HG02943 (cell line): ENCODE measurements at regions not wholly inside any gene's neighbourhood (a gene's known extent, or its start where the extent isn't known, plus 50 kb on each side); places are given as distances from the start of the nearest gene placed in this dataset.
"Not testable (repeated sequence)": the region's sequence is repeated elsewhere in the genome, so short reads cannot be mapped to it uniquely, and the experiment has no call there.

Experiments used
- ATAC-seq: cut with Tn5 transposase; IDR thresholded peaks from one replicate; pipeline ENCODE4 v1.9.1; 2021; ENCODE audit warnings: mild to moderate bottlenecking, low read depth, moderate library complexity; ENCODE audit not compliant: unreplicated experiment

DNA sequence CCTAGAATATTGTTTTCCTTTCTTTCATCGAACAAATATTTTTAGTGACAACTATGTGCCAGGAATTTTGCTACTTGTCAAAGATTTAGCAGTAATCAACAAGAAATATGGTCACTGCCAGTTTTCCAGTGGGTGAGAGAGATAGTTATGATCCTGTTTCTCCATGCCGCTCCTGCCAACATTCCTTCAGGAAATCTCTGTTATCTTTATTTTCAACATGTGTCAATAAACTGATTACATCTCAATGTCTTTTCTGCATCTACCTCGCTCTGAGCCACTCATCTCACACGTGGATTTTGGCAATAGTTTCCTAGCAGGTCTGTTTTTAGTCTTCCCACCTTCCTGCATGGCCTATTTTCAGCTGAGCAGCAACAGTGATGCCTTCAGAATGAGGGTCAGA is 650.0 kb upstream of the STXBP6 start:
- no peak for ATAC-seq

DNA sequence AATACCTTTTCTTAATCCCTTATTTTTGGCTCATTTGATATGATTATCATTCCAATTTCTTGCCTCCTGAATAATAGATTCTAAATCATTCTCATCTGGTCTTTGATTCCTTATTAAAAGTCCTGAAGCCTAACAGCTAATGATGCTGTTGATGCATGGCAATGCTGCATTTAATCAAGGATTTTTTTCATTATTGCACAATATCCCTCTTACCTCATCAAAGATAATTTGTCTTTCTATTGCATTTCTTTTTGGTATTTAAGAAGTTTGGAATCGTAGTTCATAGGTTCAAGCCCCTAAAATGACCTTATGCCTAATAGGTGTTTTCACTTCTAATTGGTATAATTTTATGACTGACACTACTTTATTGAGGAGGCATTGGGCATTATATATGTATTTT is 648.2 kb upstream of the STXBP6 start:
- ATAC-seq = no peak

DNA sequence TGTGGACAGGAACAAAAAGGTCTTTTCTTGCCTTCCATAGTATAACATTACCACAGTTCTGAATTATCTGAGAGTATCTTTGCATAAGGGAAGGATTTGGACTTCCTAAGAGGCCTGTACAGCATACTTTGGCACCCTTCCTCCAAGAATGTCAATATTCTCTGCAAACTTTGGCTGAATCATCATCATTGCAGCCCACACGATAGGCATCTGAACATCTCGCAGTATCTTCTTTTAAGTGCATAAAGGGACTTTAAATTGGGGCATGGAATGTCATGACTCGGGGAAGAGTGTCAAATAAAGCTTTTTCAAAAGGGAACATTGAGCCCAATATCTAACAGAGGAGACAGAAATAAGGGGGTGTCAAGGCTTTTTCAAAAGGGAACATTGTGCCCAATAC is 646.2 kb upstream of the STXBP6 start:
- no peak for ATAC-seq

DNA sequence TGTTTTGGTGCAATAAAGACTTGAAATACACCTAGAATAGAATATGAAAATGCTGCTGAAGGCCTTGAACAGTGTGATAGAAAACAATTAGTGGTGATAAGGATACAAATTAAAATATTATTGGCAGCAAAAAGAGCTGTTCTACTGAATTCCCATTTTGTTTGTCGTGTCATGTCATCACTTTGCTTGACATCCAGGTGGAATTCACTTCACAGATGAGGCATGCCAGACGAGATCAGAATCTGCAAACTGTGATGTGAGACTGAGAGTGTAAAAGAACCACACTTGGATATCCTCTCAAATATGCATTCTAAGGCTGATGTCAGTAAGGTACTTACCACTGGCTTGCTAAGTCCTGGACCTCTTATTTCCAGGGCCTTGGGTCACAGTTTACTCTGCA is 635.1 kb upstream of the STXBP6 start:
- no peak for ATAC-seq

DNA sequence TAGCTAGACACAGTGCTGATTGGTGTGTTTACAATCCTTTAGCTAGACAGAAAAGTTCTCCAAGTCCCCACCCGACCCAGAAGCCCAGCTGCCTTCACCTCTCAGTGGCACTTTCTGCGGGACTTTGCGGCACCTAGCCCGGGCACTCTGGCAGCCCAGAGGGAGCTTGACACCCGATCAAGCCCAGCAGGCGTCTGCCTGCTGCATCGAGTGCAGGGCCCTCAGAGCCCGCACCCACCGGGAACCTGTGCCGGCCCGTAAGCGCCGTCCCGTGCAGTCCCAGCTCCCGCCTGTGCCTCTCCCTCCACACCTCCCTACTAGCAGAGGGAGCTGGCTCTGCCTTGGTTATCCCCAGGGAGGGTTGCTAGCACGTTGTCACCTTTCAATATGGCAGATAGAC is 631.0 kb upstream of the STXBP6 start:
- ATAC-seq = no peak

DNA sequence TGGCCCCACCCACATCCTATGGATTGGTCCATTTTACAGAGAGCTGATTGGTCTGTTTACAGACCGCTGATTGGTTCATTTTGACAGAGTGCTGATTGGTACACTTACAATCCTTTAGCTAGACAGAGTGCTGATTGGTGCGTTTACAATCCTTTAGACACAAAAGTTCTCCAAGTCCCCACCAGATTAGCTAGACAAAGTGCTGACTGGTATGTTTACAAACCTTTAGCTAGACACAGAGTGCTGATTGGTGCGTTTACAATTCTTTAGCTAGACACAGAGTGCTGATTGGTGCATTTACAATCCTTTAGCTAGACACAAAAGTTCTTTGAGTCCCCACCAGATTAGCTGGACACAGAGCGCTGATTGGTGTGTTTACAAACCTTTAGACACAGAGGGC is 630.6 kb upstream of the STXBP6 start:
- ATAC-seq = not testable (repeated sequence)

DNA sequence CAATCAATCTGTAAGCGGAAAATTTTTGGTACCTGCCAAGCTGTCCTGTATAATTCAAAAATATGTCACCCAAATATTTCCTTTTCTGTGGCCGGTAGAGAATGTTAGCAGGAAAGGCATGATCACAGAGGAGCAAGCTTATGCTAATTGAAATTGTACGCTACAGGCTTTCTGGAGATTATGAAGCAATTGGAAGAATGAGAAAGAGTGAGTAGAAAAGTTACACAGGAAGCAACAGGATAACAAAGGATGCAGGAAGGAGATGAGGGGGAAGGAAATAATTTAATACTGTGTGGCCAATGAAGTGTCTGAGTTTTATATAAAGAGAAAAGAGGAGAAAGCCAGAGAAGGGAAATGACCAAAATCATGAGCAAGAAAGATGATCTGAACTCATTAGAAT is 627.2 kb upstream of the STXBP6 start:
- ATAC-seq = no peak

DNA sequence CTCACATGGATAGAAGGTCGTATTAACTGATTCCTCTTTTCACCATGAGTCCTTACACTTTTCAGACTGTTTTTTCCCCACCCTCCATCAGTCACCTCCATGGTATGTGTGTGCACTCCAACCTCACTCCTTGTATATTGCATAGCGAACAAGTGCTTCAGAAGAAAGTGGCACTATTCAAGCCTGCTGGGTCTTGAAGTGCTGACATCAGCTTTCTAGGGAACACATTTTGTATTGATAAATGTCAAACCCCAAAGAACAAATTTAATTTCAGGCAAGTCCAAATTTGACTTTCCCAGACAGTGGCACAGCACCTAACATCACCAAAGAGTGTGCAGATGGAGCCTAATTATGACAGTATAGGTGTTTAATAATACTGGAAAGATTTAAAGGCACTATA is 617.4 kb upstream of the STXBP6 start:
- no peak for ATAC-seq

DNA sequence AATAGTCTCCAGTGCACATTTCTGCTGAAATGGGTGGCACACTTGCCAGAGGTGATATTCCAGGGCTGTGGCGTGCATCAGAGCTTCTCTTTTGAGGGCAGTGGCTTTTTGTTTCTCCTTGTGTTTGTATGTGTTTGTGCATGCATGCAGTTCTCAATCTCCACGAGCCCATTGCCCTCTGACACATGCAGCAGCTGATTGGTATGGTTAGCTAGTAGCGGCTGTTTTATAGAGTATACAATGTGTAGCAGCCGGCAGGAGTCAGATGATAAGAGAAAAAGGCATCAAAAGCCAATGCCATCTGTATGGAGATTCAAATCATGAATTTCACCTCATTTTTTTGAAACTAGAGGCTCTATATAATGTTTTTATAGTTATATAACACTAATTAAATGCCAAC is 616.9 kb upstream of the STXBP6 start:
- no peak for ATAC-seq

DNA sequence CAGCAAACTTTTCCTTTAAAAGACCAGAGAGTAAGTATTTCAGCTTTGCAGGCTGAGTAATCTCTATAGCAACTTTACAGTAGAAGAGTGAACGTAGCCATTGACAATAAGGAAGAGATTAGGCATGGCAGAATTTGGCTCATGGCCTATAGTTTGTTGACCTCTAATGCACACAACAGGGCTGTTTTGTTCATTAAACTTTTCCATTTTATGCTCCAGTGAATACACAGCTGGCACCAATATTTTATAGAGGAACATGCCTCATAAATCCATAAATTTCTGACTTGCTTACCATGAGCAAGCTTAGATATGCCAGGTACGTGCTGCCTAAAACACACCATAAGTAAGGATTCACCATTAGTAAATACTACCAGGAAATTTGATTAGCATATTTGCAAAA is 609.0 kb upstream of the STXBP6 start:
- ATAC-seq = no peak

DNA sequence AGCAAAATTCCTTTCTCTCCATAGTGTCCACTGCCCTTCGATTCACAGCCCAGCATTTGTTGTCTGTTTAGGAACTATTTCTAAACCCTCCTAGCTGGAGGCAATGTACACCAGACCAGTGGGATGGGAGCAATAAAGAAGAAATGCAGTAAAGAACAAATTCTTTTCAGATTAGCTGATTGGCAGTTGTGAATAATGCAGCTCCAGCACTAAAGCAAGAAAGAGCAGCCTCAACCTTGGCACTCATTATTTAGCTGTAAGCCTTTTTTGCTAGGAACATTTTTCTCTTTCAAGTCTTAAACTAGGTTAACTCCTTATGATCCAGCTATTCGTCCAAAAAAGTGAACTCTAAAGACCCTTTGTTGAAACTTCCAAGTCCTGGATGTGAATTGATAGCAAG is 580.5 kb upstream of the STXBP6 start:
- no peak for ATAC-seq

DNA sequence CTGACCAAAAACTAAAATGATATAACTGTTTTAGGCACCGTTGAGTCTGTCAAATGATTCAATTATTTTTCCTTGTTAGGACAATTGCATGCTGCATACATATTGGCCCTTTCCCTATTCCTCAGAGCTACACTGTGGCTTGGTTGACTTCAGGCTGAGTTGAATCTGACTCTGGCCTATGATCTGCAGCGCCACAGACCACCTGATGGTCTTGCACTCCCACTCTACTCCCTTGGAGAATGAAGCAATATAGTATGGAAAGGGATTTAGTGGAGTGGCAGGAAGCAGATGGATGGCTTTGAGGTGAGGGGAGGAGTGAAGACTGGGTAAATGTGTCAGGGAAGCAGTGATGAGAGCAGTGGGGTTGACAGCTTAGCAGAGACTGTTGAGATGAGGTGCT is 579.0 kb upstream of the STXBP6 start:
- ATAC-seq = no peak

DNA sequence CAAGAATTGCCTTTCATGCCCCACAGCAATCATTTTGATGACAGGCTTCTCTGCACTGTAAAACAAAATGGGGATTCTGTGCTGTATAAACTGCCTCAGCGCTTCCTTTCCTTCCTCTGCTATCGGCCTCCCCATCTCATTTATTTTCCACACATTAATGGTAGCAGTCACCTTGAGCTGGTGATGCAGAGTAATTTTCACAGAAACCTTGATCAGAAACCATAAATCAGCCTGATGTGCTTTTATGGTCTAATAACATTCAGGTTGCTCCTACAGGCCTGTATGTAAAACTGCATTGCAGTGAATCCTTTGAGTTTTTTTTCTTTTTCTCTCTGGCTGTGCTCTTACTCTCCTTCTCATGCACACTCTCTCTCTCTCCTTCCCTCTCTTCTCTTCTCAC is 578.4 kb upstream of the STXBP6 start:
- ATAC-seq = no peak

DNA sequence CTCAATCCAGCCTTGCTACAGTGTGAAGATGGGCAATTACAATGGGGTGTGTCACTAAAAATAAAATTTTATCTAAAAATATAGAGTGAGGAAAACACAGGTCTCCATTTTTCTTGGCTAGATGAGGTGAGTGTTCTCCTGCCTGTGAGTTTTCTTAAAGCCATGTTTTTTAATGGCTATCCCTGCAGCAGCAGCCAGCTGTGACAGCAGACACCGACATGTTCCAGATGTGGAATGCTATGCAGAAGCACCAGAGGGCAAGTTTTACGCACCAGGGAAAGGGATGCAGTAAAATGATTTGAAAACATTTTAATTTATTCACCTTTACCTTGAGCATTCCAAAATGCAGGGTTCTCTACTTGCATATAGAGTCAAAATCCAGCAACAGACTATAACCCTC is 577.0 kb upstream of the STXBP6 start:
- no peak for ATAC-seq

DNA sequence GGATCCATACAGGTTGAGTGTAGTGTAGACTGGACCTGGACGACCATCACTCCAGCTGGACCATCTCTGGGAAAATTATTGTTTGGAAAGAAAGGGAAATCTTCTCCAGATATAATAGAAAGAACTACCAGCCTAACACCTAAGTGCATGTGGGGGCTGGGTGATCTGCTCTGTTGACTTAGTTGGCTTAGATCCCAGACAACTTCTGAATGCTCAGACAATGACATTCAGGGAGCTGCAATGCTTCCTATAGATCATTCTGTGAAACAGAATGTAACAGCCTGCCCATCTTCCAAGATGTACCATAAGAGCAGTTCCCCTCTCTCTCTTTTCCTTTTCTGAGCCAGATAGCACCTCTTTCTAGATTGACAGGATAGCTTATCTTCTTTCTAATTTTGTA is 572.8 kb upstream of the STXBP6 start:
- no peak for ATAC-seq

DNA sequence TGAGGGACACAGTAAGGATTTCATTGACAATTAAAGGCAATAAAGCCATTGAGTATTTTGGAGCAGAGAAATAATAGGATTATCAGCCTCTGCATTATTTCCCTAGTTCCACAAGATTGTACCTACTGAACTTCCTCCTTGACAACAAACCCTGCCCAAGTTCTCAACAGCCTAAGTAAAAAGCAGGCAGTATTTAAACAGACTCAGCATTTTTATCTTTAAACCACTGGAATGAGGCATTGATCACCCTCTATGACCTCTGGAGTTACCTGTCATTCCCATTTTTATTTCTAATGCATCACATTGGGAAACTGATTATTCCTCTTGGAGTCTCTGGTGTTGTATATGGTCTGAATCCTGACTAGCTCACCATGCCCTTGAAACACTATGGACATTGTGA is 570.6 kb upstream of the STXBP6 start:
- no peak for ATAC-seq

DNA sequence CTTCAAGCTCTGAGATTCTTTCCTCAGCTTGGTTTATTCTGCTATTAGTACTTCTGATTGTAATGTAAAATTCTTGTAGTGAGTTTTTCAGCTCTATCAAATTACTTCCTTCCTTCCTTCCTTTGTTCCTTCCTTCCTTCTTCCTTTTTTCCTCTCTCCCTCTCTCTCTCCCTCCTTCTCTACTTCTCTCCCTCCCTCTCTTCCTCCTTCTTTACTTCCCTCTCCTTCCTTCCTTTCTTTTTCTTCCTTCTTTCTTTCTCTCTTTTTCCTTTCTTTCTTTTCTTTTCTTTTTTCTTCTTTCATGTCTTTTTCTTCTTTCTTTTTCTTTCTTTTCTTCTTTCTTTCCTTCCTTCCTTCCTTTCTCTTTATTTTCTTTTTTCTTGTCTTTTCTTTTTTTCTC is 565.2 kb upstream of the STXBP6 start:
- no peak for ATAC-seq

DNA sequence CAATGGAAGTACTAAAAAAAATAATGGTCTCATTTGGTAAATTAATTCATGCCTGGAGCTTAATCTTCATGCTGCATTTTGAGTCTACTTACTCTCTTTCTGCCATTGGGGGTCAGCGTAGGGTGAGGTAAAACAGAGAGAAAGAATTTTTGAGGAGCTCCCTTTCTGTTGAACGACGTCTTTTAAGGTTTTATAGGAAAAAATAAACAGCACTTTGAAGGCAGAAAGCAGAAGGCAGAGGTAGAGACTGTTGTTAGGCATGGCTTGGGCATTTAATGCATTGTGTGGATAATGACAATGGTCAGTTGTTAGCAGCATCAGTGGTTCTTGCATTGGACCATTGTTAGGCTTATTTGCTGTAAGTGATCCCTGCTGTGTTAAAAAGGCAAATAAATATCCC is 557.2 kb upstream of the STXBP6 start:
- ATAC-seq = no peak

DNA sequence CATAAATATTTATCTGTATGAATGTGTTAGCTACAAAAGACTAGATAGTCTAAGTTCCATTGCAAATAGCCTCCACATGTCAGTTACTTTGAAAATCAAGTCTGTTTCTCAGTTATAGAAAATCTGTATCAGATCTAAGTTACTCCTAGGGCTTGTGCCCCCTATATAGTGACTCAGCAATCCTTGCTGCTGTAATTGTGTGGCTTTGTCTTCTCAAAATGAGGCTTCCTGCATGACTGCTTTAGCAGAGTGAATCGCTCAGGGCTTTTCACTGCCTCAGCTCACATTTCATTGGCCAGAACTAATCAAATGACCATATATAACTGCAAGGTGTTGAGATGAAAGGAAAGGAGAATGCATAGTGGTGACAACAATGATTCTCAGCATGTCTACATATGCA is 552.2 kb upstream of the STXBP6 start:
- ATAC-seq = no peak

DNA sequence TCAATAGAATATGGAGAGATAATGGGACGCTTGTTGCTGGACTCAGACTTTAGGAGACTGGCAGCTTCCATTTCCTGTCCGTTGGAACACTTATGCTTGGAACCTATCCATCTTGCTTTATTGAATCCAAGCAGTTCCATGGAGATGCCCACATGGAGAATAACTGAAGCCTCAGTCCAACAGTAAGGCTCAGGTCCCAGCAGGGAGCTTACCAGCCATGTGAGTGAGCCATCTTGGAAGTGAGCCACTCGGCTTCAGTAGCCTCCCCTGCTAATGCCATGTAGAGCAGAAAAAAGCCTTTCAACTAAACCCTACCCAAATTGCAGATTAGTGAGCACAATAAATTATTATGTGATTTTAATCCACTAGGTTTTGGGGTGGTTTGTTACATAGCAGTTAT is 538.8 kb upstream of the STXBP6 start:
- no peak for ATAC-seq

DNA sequence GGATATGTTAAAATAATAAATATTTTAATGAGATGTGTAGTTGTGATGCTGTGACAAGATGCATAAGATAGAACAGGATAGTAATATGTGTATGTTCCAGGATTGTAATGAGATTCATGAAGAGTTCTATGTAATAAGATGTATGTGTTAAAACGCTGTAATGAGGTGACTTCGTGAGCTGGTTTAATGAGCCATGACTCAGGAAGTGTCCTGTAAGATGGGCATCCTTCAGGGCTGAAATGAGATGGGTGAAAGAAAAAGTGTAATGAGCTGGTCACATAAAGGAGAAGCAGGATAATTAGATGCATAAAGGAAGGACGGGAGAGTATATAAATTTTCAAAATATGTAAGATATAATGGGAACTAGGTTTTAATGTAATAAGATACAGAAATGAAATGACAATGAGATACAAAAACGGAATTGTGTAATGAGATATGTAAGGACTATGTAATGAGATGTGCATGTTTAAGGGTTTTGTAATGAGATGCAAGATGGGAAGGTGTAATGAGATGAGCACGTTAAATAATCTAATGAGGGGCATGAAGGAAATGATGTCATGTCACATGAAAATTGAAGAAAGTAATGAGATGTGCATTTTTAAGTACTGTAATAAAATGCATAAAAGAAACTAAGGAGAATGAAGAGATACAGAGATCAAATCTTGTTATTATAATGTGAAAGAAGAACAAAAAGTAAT is 524.8 kb upstream of the STXBP6 start:
- no peak for ATAC-seq

DNA sequence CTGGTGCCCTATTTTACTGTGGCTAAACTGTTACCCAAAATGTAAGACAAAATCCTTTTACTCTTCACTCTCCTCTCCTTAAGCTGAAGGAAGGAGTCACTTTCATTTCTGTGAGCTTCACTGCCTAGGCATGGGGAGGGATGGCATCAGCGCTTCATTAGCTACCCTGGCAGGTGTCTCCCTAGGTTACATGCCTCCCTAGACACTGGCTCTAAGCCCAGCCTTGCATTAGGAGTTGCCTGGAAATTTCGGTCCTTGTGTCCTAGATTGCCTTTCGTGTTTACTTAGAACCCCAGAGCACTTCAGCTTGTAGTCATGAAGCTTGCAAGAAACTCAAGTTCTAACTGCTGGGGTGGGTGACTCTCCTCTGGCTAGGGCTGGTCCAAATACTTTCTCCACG is 520.5 kb upstream of the STXBP6 start:
- no peak for ATAC-seq

DNA sequence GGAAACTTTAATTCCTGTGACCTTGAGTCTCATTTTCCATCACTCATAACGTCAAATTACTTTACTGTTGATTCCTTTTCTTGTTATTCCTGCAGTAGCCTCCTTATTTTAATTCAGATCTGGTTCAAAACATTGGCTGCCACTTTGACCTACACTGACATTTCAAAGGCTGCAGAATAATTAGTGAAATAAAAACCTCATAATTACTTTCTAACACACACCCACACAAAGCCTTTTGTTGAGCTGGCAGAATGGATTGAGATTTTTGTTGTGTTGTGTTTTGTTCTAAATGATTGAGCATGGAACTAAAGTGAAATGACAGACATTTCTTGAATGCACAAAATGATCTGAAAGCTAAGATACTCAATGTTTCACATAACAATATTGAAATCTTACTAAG is 507.5 kb upstream of the STXBP6 start:
- no peak for ATAC-seq
